Keratinocyte (primary cell): ENCODE measurements at regions not wholly inside any gene's neighbourhood (a gene's known extent, or its start where the extent isn't known, plus 50 kb on each side); places are given as distances from the start of the nearest gene placed in this dataset.

Source experiments
- CTCF ChIP-seq, 3 experiments: IDR thresholded peaks in 1 of 3; conservative IDR thresholded peaks in 1 of 3; optimal IDR thresholded peaks in 1 of 3; 2 replicates in 2 of 3; 3 replicates in 1 of 3; pipeline versions ENCODE3 to v1.5.1; 2011; ENCODE audit warnings: low read length in 3 of 3, mild to moderate bottlenecking in 3 of 3, moderate library complexity in 2 of 3, control low read depth in 1 of 3, inconsistent platforms in 1 of 3; ENCODE audit not compliant: insufficient read depth in 2 of 3; ENCODE audit errors: extremely low read depth in 1 of 3
- EZH2 ChIP-seq: IDR thresholded peaks from one replicate; pipeline ENCODE4 v1.6.1; 2012; ENCODE audit warnings: inconsistent platforms, mild to moderate bottlenecking, low read length, moderate library complexity

GRCh38 chr11:91173701-91174100 is 950.9 kb upstream of the CHORDC1 start:
- TF ChIP-seq CTCF (optimal IDR thresholded peaks at IDR 0.05 in 1 of 3, IDR thresholded peaks at IDR 0.05 in 1 of 3, conservative IDR thresholded peaks at IDR 0.05 in 1 of 3; ENCODE audit: extremely low read depth in 1 of 3, insufficient read depth in 2 of 3, low read length in 3 of 3) (no peak), EZH2 (no peak)
